ENCODE measurements at regions not wholly inside any gene's neighbourhood (a gene's known extent, or its start where the extent isn't known, plus 50 kb on each side); places are given as distances from the start of the nearest gene placed in this dataset.

GRCh38 chr2:174662459-174662858, 64.9 kb upstream of the WIPF1 start:
- no peak for TF ChIP-seq POLR2A (IDR thresholded peaks at IDR 0.05)
- no peak for TF ChIP-seq CTCF (IDR thresholded peaks at IDR 0.05)

Measured in adrenal gland (tissue), 5 donors.